ENCODE measurements at regions not wholly inside any gene's neighbourhood (a gene's known extent, or its start where the extent isn't known, plus 50 kb on each side); places are given as distances from the start of the nearest gene placed in this dataset.
"Not testable (repeated sequence)": the region's sequence is repeated elsewhere in the genome, so short reads cannot be mapped to it uniquely, and the experiment has no call there.

DNA sequence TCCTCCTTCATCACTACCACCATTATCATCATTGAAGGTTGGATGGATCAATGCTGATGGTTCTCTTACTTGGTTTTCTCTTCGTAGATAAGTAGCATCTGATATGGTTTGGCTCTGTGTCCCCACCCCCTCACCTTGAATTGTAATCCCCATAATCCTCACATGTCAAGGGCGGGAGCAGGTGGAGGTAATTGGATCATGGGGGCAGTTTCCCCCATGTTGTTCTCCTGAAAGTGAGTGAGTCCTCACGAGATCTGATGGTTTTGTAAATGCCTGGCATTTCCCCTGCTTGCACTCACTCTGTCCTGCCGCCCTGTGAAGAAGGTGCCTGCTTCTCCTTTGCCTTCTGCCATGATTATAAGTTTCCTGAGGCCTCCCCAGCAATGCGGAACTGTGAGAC lies 172.4 kb upstream of the PWP1 start:
- peaks cover 2% of the 10 kb centered on the region for H3K9me3 Mint-ChIP-seq (ENCODE audit: low read depth)
- H3K36me3 Mint-ChIP-seq (ENCODE audit: low read depth): no peaks in the 10 kb centered on the region
- DNase-seq (ENCODE audit: low spot score): no peak
- H3K27ac Mint-ChIP-seq (ENCODE audit: unreplicated experiment): no peak overlapping the region
- H3K27me3 Mint-ChIP-seq (ENCODE audit: low read depth): peaks cover 13% of the 10 kb centered on the region
- TF ChIP-seq, protein P1, sequence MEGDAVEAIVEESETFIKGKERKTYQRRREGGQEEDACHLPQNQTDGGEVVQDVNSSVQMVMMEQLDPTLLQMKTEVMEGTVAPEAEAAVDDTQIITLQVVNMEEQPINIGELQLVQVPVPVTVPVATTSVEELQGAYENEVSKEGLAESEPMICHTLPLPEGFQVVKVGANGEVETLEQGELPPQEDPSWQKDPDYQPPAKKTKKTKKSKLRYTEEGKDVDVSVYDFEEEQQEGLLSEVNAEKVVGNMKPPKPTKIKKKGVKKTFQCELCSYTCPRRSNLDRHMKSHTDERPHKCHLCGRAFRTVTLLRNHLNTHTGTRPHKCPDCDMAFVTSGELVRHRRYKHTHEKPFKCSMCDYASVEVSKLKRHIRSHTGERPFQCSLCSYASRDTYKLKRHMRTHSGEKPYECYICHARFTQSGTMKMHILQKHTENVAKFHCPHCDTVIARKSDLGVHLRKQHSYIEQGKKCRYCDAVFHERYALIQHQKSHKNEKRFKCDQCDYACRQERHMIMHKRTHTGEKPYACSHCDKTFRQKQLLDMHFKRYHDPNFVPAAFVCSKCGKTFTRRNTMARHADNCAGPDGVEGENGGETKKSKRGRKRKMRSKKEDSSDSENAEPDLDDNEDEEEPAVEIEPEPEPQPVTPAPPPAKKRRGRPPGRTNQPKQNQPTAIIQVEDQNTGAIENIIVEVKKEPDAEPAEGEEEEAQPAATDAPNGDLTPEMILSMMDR (IDR thresholded peaks at IDR 0.05): no peak
- H3K4me1 Mint-ChIP-seq (ENCODE audit: low read depth): peaks cover 12% of the 10 kb centered on the region
- no peak overlapping the region for H3K4me3 Mint-ChIP-seq (ENCODE audit: unreplicated experiment)

DNA sequence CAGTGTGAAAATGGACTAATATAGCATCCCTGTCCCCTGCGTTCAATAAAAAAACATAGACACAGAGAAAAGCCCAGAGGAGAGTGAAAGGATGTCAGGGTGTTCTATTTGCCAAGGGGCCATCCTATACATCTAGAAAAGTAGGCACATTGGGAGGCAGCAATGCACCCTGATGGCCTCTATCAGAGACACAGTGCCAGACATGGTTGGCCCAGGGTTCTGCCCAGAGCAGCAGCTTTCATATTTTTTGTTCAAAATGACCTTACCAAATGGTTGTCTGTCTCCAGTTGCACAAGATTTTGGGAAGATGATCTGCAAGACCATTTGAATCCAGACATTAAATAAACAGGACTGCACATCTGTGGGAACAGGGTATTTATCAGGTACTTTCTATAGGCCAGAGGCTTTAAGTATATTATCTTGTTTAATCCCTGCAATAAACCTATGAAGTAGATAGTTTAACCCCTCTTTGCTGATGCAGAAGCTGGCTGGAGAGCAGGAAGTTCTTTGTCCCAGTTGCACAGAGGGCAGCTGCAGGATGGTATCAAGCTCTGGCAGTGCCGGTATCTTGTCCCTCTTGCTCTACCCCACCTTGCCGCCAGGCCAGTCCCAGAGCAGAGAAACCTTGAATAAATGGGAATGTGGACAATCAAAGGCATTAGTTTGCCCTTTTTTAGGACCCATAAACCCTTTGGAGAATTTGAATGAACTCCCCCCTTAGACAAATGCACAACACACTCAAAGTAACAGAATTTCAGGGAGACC lies 171.8 kb upstream of the PWP1 start:
- Mint-ChIP-seq H3K27ac (ENCODE audit: unreplicated experiment) (no peak overlapping the region), H3K36me3 (ENCODE audit: low read depth) (no peaks in the 10 kb centered on the region), H3K4me3 (ENCODE audit: unreplicated experiment) (no peak overlapping the region), H3K9me3 (ENCODE audit: low read depth) (peaks cover 3% of the 10 kb centered on the region), H3K4me1 (ENCODE audit: low read depth) (peaks cover 12% of the 10 kb centered on the region), H3K27me3 (ENCODE audit: low read depth) (peaks cover 13% of the 10 kb centered on the region)
- no peak for DNase-seq (ENCODE audit: low spot score)
- TF ChIP-seq, protein P1 (IDR thresholded peaks at IDR 0.05): no peak

DNA sequence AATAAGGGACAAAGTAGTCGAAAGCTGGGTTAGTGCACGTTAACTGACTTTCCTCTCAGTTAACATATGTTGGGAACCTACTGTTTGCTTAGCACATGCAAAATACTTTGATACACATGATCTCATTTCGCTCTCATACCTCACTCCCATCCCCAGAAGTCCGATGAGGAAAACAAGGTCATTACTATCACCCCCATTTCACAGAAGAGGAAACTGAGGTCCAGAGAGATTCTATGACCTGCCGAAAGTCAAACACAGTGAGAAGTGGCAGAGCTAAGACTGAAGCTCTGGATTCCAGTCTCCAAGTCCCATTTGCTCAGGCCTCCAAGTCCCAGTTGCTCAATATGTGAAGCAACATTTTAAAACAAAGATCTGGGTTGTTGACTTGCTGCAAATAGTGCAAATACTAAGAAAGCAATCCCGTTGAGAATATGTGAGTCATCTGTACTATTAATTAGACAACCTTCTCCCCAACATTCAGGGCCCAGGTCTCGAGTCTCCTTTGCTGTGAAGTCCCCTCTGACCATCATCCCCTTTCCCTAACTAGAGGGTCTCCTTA lies 170.6 kb upstream of the PWP1 start:
- Mint-ChIP-seq H3K27me3 (ENCODE audit: low read depth) (peaks cover 10% of the 10 kb centered on the region), H3K36me3 (ENCODE audit: low read depth) (no peaks in the 10 kb centered on the region), H3K27ac (ENCODE audit: unreplicated experiment) (peak overlapping the region; percentile 79), H3K4me1 (ENCODE audit: low read depth) (peaks cover 12% of the 10 kb centered on the region), H3K9me3 (ENCODE audit: low read depth) (peaks cover 7% of the 10 kb centered on the region), H3K4me3 (ENCODE audit: unreplicated experiment) (no peak overlapping the region)
- TF ChIP-seq, protein P1 (IDR thresholded peaks at IDR 0.05): no peak
- DNase-seq (ENCODE audit: low spot score): no peak

DNA sequence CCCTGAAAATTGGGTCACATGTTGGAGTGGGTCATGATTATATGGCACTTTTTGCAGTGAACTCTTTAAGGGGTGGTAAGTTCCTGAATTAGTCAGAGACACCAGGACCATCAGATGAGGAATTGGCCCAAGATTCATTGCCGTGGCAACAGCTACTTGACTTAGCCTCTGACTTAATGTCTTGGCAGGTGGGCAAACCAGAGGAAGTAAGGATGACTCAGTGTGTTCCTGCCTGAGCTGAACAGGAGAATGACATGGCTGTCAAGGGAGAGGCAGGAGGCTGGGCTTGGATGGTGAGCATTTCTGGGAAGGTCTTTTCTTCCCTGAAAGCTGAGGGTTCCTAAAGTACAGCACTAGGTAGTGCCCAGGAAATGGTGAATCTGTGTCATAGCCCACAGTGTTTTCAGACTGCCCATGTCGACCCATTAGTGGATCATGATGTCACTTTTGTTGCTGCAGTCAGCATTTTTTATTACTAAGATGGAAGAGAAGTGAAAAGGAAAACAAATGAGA lies 170.1 kb upstream of the PWP1 start:
- Mint-ChIP-seq H3K4me3 (ENCODE audit: unreplicated experiment) (no peak overlapping the region), H3K36me3 (ENCODE audit: low read depth) (no peaks in the 10 kb centered on the region), H3K4me1 (ENCODE audit: low read depth) (peaks cover 12% of the 10 kb centered on the region), H3K27ac (ENCODE audit: unreplicated experiment) (peak overlapping the region; percentile 79), H3K27me3 (ENCODE audit: low read depth) (peaks cover 11% of the 10 kb centered on the region), H3K9me3 (ENCODE audit: low read depth) (peaks cover 7% of the 10 kb centered on the region)
- TF ChIP-seq, protein P1 (IDR thresholded peaks at IDR 0.05): no peak
- DNase-seq (ENCODE audit: low spot score): no peak

GRCh38 chr12:107517816-107518215 lies 167.8 kb upstream of the PWP1 start:
- not testable (repeated sequence) for H3K27me3 Mint-ChIP-seq (ENCODE audit: low read depth); DNase-seq (ENCODE audit: low spot score); H3K4me3 Mint-ChIP-seq (ENCODE audit: unreplicated experiment); H3K36me3 Mint-ChIP-seq (ENCODE audit: low read depth); H3K27ac Mint-ChIP-seq (ENCODE audit: unreplicated experiment)
- Mint-ChIP-seq H3K9me3 (ENCODE audit: low read depth) (peaks cover 12% of the 10 kb centered on the region), H3K4me1 (ENCODE audit: low read depth) (peaks cover 12% of the 10 kb centered on the region)

Measured in chondrocyte (in vitro differentiated cells).